GM19463 (cell line): ENCODE measurements at regions not wholly inside any gene's neighbourhood (a gene's known extent, or its start where the extent isn't known, plus 50 kb on each side); places are given as distances from the start of the nearest gene placed in this dataset.

Source experiments
- ATAC-seq: cut with Tn5 transposase; IDR thresholded peaks from one replicate; pipeline ENCODE4 v1.9.1; 2021; ENCODE audit warnings: mild to moderate bottlenecking, moderate library complexity; ENCODE audit not compliant: unreplicated experiment

GRCh38 chr9:107756091-107756490 lies 266.5 kb upstream of the KLF4 start:
- ATAC-seq: no peak

GRCh38 chr9:107755246-107755645 lies 265.7 kb upstream of the KLF4 start:
- ATAC-seq: no peak

- peak; percentile 94 for ATAC-seq
Observed at GRCh38 chr9:107751567-107752210, 262.1 kb upstream of the KLF4 start.

GRCh38 chr9:107750741-107751566 lies 261.4 kb upstream of the KLF4 start:
- ATAC-seq: no peak

- ATAC-seq: no peak
Observed at GRCh38 chr9:107749787-107750444, 260.3 kb upstream of the KLF4 start.

- no peak for ATAC-seq
Observed at GRCh38 chr9:107744873-107745272, 255.3 kb upstream of the KLF4 start.

GRCh38 chr9:107742531-107743309 lies 253.2 kb upstream of the KLF4 start:
- ATAC-seq: no peak

GRCh38 chr9:107740088-107740980 lies 250.8 kb upstream of the KLF4 start:
- ATAC-seq: no peak

- no peak for ATAC-seq
Observed at GRCh38 chr9:107739601-107740082, 250.1 kb upstream of the KLF4 start.

- no peak for ATAC-seq
Observed at GRCh38 chr9:107738789-107739188, 249.2 kb upstream of the KLF4 start.

- ATAC-seq: no peak
Observed at GRCh38 chr9:107737987-107738743, 248.6 kb upstream of the KLF4 start.

- no peak for ATAC-seq
Observed at GRCh38 chr9:107737610-107737986, 248.0 kb upstream of the KLF4 start.

GRCh38 chr9:107735821-107736220 lies 246.3 kb upstream of the KLF4 start:
- no peak for ATAC-seq

- no peak for ATAC-seq
Observed at GRCh38 chr9:107734256-107735013, 244.9 kb upstream of the KLF4 start.

GRCh38 chr9:107733523-107733894 lies 243.9 kb upstream of the KLF4 start:
- ATAC-seq: no peak

- no peak for ATAC-seq
Observed at GRCh38 chr9:107732781-107733522, 243.4 kb upstream of the KLF4 start.

GRCh38 chr9:107731115-107731762 lies 241.7 kb upstream of the KLF4 start:
- no peak for ATAC-seq
